GM13976 (cell line): ENCODE measurements at regions not wholly inside any gene's neighbourhood (a gene's known extent, or its start where the extent isn't known, plus 50 kb on each side); places are given as distances from the start of the nearest gene placed in this dataset.

Experiments used
- DNase-seq: peaks from one replicate; pipeline ENCODE4 v3.0.0; 2012; ENCODE audit warnings: low spot score
- CTCF ChIP-seq: IDR thresholded peaks from 2 replicates; pipeline ENCODE4 v1.5.1; 2012; ENCODE audit warnings: borderline replicate concordance, mild to moderate bottlenecking; ENCODE audit not compliant: insufficient read depth; ENCODE audit errors: extremely low read depth, missing control alignments, control extremely low read depth
- in situ Hi-C: fragments of 300-500 bp; cut with MboI; formaldehyde crosslinking; loops from one replicate; pipeline ENCODE4 v1.12.0; 2022; ENCODE audit warnings: low sequenced_read_pairs, mixed read lengths, inconsistent platforms; ENCODE audit not compliant: unreplicated experiment

DNA sequence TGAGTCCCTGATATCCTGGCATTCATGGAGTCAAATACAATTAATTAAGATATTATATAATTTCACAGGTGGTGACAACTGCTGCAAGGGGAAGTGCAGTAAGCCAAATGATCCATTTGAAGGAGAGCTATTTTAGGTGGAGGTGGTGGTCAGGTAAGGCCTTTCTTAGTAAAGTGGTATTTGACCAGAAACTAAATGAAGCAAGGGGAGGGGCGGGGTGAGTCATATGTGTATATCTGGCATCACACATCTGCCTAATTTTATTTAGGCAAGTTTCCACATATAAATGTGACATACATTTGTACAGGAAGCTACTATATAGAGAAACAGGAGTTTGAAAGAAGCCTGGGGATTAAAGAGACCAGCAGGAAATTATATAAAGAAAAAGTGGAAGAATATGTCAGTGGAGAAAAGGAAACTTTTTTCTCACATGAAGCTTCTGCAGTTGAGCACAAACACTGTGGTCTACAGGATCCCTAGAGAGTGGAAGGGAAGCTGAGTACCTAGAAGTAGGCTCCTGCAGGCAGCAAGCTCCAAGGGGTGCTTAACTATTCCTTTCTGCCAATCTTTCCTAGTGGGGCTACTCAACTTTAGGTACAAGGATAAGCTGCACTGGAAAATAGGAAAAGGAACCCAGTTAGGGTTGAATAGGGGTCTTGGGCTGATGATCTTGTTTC is 99.6 kb downstream of the OGFRL1 start:
- in situ Hi-C loops: loop anchor here (10.0 to 25.0 kb wide), 2 partner anchors 127 to 699 kb away; no protein-coding TSS in a partner anchor
- TF ChIP-seq CTCF: no peak

DNA sequence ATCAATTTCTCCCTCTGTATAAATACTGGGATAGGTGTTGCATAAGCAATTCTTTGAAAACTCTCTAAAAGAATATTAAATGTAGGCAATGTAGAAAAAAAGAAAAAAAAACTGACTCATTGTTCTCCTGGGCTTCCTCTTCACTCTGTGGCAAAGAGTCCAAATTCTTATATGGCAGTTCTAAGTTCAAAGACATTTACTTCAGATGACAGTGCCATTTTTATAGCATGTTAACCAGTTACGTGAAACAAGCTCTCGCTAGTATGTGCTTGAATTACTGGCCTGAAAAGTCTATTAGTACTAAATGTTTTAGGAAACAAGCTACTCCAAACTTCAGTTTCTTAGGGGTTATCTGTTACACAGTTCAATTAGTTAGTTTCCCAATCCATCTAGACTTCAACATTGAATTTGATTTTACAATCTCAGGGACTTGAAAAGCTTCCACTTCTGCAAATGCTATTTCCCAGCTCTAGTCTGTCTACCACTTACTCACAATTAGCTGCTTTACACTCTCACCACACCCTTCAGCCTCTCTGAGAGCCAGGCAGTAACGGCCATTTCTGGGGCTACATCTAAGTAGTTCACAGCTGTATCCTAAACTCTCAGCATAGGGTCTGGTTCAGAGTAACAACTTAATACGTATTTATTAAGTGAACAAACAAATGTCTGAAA is 100.4 kb downstream of the OGFRL1 start:
- no peak for TF ChIP-seq CTCF
- no peak for DNase-seq
- in situ Hi-C loops: loop anchor here (10.0 to 25.0 kb wide), 2 partner anchors 126 to 698 kb away; no protein-coding TSS in a partner anchor

More for the DNA sequence above, 99.6 kb downstream of the OGFRL1 start:
- no peak for DNase-seq

GRCh38 chr6:71391126-71391525 is 102.5 kb downstream of the OGFRL1 start:
- in situ Hi-C loops: loop anchor here (25.0 kb wide), 1 partner anchor 696 kb away; no protein-coding TSS in a partner anchor
- no peak for DNase-seq
- TF ChIP-seq CTCF: no peak

DNA sequence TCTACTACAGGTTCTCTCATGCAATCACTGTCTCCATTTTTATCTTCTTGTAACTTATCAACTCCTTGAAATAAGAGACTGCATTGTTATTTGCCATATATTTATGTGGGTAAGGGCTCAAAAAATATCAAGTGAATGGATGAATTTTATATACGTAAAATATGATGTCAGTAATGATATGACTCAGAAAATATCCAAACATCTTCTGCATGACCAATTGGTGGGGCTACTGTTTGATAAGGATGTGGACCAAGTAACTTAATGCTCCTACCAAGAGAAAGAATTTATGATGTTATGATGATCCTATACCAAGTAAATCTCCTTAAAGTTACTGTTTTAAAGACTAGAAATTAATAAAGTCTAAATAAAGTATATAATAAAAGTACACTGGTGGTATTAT is 103.7 kb downstream of the OGFRL1 start:
- DNase-seq: no peak
- in situ Hi-C loops: loop anchor here (25.0 kb wide), 1 partner anchor 695 kb away; no protein-coding TSS in a partner anchor
- TF ChIP-seq CTCF: no peak

DNA sequence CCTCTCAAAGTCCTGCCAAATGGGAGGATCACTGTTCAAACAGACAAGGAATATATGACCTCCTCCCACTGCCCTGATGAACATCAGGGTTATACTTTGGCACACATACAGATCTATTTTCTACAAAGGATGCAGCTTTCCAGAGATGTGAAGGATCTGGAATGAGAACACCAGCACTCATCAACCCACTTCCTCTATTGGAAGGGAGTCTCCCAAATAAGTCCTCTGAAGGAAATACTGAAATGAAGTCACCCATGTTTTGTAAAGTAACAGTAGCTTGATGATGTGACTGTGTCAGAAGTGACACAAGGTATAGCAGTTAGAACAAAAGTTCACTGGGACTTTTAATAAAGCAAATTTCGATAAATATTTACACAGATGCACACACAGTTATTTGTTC is 104.9 kb downstream of the OGFRL1 start:
- TF ChIP-seq CTCF: no peak
- no peak for DNase-seq
- in situ Hi-C loops: loop anchor here (25.0 kb wide), 1 partner anchor 694 kb away; no protein-coding TSS in a partner anchor

DNA sequence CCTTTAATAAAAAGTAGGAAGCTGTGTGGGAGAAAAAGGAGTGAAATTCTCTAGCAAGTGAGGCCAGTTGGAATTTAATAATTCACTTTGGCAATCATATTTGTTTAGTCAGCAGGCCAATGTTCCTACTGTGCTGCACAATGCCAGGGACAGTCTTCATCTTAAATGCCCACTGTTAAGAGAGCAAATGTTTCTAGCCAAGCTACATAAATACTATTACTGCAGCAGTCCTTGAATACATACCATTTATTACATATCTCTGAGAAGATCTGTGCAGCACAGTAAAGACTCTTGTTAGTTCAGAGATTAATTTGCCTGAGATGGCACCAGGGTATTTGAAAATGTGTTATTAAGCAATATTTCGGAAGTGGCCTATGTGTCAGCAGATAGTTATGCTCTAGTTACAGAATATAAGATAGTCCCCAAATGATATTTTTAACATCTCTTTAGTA is 105.4 kb downstream of the OGFRL1 start:
- no peak for TF ChIP-seq CTCF
- in situ Hi-C loops: loop anchor here (25.0 kb wide), 1 partner anchor 693 kb away; no protein-coding TSS in a partner anchor
- DNase-seq: no peak
